ENCODE measurements at regions not wholly inside any gene's neighbourhood (a gene's known extent, or its start where the extent isn't known, plus 50 kb on each side); places are given as distances from the start of the nearest gene placed in this dataset.

DNA sequence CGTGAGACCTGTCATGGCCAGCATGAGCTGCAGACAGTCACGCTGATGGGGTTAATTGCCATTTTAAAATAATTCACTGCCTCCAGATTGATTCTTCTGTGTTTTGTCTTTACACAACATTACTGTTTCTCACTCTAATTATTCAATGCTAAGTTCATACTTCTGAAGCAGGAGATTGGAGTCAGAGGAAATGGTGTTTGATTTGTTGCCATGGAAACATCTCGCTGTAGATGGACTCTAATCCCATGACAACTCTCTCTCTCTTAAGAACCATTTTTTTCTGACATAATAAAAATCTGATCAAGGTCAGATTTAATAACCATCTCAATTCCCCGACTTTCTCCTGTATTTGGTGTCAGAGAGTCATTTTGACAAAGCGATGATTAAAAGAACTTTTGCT is 209.0 kb downstream of the IDS start:
- intact Hi-C loops (cut with DNase I, micrococcal nuclease), result no loop called here
- no peaks in the 10 kb centered on the region for H3K4me1 ChIP-seq (ENCODE audit: low read depth)
- no peak for ATAC-seq
- H3K36me3 ChIP-seq (ENCODE audit: low read depth), result no peaks in the 10 kb centered on the region
- no peak overlapping the region for H3K4me3 ChIP-seq
- no peak for DNase-seq
- no peaks in the 10 kb centered on the region for H3K9me3 ChIP-seq
- TF ChIP-seq, protein P1, sequence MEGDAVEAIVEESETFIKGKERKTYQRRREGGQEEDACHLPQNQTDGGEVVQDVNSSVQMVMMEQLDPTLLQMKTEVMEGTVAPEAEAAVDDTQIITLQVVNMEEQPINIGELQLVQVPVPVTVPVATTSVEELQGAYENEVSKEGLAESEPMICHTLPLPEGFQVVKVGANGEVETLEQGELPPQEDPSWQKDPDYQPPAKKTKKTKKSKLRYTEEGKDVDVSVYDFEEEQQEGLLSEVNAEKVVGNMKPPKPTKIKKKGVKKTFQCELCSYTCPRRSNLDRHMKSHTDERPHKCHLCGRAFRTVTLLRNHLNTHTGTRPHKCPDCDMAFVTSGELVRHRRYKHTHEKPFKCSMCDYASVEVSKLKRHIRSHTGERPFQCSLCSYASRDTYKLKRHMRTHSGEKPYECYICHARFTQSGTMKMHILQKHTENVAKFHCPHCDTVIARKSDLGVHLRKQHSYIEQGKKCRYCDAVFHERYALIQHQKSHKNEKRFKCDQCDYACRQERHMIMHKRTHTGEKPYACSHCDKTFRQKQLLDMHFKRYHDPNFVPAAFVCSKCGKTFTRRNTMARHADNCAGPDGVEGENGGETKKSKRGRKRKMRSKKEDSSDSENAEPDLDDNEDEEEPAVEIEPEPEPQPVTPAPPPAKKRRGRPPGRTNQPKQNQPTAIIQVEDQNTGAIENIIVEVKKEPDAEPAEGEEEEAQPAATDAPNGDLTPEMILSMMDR (IDR thresholded peaks at IDR 0.05), result no peak

DNA sequence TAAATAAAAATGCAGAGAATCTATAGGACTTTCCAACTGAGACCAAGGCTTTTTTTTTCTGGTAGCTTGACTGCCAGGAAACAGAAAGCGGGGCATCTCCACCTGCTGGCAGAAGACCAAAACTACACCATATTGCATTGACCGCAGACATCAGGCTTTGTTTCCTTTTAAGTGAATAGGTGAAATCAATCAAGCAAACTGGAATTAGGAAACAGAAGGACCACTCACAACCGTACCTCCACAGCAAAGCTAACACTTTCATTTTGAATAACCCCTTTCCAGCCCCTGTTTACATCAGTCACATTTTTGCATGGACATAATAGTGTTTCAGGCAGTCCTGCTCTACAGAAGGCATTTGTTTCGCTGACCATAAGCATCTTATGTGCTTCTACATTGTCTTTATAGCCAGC is 218.2 kb downstream of the IDS start:
- ATAC-seq (peak; percentile 54), DNase-seq (peak in 1 of 3 donors; percentile 27)
- H3K4me1 ChIP-seq (ENCODE audit: low read depth), result no peaks in the 10 kb centered on the region
- H3K9me3 ChIP-seq, result no peaks in the 10 kb centered on the region
- TF ChIP-seq, protein P1 (IDR thresholded peaks at IDR 0.05), result peak; percentile 11
- intact Hi-C loops (cut with DNase I, micrococcal nuclease), result no loop called here
- H3K4me3 ChIP-seq, result no peak overlapping the region
- H3K36me3 ChIP-seq (ENCODE audit: low read depth), result no peaks in the 10 kb centered on the region

DNA sequence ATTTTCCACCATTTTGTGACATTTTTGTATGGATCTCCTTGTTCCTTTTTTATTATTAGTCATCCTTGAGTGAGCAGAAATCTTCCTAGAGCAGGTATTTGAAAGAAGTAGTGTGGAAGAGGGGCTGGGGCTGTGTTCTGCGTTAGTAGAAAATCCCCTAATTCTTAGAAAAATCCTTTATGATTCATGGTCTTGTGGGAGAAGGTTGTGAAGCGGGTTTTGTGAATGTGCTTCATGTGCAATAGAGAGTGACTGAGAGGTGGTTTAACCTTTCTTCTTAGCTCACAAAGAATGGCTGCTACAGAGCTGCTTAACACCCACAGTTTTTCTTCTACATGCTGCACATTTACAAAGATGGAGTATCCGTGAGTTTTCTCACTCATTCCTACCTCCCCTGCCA is 220.5 kb downstream of the IDS start:
- Histone ChIP-seq H3K4me3 (no peak overlapping the region), H3K9me3 (no peaks in the 10 kb centered on the region), H3K4me1 (ENCODE audit: low read depth) (no peaks in the 10 kb centered on the region), H3K36me3 (ENCODE audit: low read depth) (no peaks in the 10 kb centered on the region)
- intact Hi-C loops (cut with DNase I, micrococcal nuclease), result no loop called here
- no peak for ATAC-seq
- DNase-seq, result no peak
- TF ChIP-seq, protein P1 (IDR thresholded peaks at IDR 0.05), result no peak

DNA sequence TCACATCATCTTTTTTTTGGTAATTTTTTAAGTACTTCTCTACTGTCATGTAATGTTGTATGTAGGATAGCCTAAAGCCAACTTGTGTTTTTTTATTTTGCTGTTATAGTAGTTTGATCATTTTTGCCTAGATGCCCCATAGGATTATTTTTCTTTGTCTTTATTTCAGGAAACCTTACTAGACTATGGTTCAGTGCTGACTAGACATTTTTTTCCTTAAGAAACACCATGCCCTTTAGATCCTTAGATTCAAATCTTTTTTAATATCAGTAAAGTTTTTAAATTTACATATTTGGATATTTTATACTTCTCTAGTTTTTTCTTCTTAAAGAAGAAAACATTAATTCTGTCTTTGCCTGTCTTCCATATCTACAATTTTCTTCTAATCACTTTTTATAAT is 221.3 kb downstream of the IDS start:
- TF ChIP-seq, protein P1 (IDR thresholded peaks at IDR 0.05), result no peak
- Histone ChIP-seq H3K4me1 (ENCODE audit: low read depth) (no peaks in the 10 kb centered on the region), H3K36me3 (ENCODE audit: low read depth) (no peaks in the 10 kb centered on the region), H3K9me3 (no peaks in the 10 kb centered on the region), H3K4me3 (no peak overlapping the region)
- no peak for DNase-seq
- intact Hi-C loops (cut with DNase I, micrococcal nuclease), result no loop called here
- ATAC-seq, result no peak

DNA sequence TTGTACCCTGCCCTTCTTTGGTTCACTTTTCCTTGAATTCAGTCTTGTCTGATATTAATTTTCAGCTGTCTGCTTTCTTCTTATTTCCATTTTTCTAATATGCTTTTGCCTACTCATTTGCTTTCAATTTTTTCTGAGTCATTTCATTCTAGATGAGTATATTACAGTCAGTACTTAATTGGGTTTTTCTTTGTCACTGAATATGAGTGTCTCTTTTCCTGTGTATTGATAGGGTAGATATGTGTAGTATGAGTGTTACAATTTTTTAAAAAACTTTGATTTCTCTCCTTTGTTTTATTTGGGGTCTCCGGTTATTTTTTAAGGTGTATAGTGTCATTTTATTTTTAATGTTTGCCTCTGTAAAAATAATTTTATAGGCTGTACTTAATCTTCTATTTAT is 222.2 kb downstream of the IDS start:
- DNase-seq, result no peak
- no peaks in the 10 kb centered on the region for H3K4me1 ChIP-seq (ENCODE audit: low read depth)
- no peak overlapping the region for H3K4me3 ChIP-seq
- H3K36me3 ChIP-seq (ENCODE audit: low read depth), result no peaks in the 10 kb centered on the region
- TF ChIP-seq, protein P1 (IDR thresholded peaks at IDR 0.05), result no peak
- intact Hi-C loops (cut with DNase I, micrococcal nuclease), result no loop called here
- no peaks in the 10 kb centered on the region for H3K9me3 ChIP-seq
- no peak for ATAC-seq

DNA sequence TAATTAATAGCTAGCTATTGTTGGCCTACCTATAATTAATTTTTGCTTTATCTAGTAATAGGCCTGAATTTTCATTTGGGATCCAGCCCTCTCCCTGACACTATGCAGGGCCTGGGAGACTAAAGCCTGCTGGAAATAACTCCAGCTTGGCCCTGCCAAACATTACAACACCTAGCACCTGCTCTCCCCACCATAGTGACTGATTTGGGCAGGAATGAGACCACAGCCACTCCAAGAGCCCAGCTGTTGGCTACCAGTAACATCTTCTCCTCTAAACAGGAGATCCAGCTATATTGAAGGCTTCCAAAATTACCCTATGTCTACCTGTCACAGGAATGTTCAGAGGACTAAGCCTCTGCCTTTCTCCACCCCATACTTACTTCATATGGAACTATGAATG is 225.1 kb downstream of the IDS start:
- Histone ChIP-seq H3K9me3 (no peaks in the 10 kb centered on the region), H3K4me3 (no peak overlapping the region), H3K4me1 (ENCODE audit: low read depth) (no peaks in the 10 kb centered on the region), H3K36me3 (ENCODE audit: low read depth) (no peaks in the 10 kb centered on the region)
- TF ChIP-seq, protein P1 (IDR thresholded peaks at IDR 0.05), result no peak
- DNase-seq (no peak), ATAC-seq (no peak)
- intact Hi-C loops (cut with DNase I, micrococcal nuclease), result no loop called here

Measured in mucosa of descending colon (tissue), 3 donors.